HG02763 (cell line): ENCODE measurements at regions not wholly inside any gene's neighbourhood (a gene's known extent, or its start where the extent isn't known, plus 50 kb on each side); places are given as distances from the start of the nearest gene placed in this dataset.

ENCODE experiments used
- ATAC-seq: cut with Tn5 transposase; IDR thresholded peaks from one replicate; pipeline ENCODE4 v1.9.1; 2021; ENCODE audit warnings: mild to moderate bottlenecking, moderate library complexity; ENCODE audit not compliant: unreplicated experiment

DNA sequence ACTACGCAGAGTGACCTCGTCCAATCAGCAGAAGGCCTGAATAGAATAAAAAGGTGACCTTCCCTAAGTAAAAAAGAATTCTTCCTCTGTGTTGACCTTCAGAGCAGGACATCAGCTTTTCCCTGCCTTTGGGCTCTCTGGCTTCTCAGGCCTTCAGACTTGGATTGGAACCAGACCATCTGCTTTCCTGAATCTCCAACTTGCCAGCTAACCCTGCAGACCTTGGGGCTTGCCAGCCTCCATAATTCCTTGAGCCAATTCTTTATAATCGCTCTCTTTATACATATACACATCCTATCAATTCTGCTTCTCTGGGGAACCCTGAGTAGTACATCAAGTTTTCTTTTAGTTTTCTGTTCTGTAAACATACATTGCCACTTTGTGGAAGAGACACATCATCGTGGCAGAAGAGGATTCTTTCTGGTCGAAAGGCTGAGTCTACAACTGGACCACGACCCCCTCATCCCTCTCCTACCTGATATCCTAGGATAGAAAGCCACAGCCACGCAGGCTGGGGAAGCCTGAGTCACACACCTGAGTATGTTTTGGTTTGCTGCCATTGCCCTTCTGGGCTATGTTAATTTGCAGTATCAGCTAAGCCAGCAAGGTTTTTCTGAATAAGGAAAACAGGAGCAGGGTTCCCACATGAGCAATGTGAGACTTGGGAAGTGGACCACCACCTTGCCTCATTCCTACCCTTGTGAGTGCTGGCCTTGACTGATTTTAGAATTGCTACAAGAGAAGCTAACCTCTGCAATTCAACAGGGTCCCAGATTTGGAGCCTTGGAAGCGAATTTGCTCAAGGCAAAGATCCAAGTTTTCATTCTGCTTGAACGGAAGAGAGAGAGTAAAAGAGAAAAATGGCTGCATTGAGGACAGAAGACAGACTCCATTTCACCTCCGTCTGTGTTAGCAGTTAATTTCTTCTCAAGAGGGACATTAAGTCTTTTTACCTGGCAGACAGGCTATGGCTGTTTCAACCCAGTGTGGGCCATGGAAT is 445.2 kb upstream of the FZD8 start:
- ATAC-seq = no peak

DNA sequence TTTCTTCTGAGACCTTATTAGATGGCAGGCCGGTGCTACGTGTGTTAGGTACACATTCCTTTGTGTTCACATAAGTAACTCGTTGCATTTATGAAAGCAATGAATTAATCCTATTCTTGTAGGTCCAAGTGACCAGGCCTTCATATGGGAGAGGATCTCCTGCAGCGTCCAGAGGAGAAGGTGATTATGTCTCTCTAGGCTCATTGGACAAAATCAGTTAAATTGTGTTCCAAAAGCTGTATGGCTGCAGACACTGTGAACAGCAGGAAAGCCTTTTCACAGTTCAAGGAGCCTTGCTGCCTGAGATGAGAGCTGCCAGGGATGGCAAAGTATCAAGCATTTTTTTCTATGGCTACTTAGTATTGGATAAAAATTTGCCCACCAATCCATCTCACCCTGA is 433.1 kb upstream of the FZD8 start:
- ATAC-seq = no peak

DNA sequence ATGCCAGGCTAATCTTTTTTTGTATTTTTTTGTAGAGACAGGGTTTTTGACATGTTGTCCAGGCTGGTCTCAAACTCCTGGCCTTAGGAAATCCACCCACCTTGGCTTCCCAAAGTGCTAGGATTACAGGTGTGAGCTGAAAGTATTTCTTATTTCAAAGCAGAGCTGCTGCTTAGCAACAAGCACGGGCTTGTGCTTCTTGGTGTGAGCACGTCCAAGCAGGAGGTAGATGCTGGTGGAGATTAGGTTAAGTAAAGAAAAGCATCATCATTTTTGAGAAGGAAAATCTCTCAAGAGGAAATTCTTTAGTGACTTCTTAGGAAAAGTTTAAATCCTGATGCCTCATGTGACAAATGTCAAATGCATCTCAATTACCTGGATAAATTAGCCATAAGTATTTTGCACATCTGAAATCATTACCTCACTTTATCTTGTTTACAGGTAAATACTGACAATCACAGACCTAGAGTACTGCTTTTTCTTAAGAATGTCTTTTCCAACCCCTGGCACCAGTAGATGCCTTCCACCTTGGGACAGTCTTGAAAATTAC is 431.8 kb upstream of the FZD8 start:
- no peak for ATAC-seq

DNA sequence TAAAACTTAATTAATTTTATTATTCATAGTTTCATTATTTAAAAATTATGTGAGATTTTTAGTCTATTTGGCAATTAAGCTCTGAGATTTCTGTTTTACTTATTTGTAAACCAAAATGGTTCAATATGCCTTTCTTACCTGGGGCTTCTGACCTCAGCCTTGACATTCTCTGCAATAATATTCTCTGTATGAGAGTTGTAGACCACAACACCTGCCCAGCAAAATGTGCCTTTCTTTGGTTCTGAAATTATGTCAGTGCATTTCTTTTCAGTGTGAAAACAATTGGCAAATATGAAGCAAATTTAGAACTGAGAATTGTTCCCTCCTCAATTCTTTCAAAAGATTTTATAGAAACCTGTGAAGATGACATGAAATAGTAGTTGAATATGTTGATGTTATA is 426.4 kb upstream of the FZD8 start:
- no peak for ATAC-seq

DNA sequence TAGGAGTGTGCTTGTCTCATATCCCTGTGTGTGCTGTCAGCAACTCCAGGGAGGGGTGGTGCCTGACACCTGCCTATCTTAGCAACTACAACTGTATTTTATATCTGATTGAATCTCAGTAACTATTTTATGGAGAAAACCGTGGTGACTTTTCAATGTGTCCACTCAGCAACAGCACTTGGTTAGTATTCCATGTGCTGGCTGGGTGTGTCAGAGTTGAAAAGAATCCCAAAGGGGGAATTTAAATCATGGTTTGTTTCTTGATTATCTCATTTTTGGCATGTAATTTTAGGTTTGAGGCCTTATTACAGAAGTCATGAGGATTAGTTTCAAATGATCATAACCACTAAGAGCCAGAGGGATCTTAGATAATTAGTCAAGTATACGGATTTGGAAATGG is 425.7 kb upstream of the FZD8 start:
- no peak for ATAC-seq

DNA sequence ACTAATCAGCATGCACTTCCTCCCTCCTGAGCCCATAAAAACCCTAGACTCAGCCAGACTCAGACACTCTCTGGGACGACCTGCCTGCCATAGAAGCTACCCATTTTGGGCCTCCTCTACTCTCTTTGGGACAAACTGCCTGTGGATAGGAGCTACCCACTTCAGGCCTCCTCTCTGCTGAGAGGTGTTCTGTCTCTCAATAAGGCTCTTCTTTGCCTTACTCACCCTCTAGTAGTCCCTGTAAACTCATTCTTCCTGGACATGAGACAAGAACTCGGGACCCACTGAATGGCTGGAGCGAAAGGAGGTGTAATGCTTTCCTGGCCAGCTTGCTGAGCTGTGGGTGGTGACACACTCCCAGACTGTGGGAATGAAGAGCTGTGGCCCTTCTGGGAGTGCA is 424.8 kb upstream of the FZD8 start:
- ATAC-seq = no peak

DNA sequence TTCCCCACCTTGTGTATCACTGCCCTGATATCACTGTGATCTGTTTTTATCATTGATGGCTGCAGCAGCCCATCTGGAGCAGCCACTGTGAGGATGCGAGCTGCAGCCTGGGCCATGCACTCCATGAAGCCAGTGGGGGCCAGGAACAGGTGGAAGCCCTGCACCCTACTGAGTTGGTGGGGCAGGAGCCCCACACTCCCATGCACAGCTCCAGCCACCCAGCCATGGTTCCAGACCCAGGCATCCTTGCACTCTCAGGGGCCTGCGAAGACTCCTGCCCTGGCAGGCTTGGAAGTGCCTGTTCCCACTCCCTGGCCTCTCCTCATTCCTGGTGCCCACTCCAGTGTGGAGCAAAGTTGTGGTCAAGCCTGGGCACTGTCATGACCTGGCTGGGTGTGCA is 424.0 kb upstream of the FZD8 start:
- ATAC-seq = no peak

DNA sequence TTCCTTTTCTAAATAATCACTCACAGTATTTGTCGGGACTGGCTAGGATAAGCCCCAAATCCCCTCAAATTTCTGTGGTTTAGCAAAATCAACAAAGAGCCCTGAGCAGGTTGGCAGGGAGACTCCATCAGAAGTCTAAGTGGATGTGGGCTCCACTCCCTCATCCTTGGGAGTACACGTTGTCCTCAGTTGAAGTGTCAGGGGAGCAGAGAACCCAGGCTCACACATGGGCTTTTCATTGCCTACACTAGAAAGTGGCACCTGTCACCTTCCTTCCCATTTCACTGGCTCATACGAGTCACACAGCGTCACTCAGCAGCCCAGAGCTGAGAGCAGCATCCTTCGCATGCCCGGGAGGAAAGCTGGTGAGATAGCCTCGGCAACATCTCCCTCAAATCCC is 421.3 kb upstream of the FZD8 start:
- no peak for ATAC-seq

DNA sequence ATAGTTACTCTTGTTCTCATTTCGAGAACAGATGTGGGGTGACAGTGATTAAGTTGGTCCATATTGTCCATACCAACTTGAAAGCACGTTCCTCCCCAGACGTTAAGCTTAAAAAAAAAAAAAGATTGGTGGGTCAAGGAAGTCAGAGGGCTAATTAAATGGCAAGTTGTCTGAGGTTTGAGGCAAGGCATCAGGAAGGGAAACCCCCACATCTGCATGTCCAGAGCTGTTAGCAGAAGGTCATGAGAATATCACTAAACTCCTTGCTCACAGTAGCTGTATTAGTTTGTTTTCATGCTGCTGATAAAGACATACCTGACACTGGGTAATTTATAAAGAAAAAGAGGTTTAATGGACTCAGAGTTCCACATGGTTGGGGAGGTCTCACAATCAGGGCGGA is 415.6 kb upstream of the FZD8 start:
- no peak for ATAC-seq

DNA sequence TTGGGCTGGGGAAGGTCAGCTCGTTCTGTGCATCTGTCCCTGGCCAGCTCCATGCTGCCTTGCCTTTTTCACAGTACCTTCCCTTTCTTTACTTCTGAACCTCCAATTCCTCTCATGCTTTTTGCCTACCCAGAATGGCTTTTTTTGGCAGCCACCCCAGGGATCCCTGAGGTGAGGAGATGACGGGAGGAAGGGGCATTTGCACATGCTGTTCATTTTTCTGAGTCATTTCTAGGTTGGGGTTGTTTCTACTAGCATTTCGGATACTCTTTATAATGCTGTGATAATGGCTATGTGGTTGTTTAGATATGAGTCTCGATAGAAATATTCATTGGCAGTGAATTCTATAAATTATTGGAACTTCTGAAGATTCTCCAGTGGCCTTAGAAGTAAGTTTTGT is 415.1 kb upstream of the FZD8 start:
- ATAC-seq = no peak

DNA sequence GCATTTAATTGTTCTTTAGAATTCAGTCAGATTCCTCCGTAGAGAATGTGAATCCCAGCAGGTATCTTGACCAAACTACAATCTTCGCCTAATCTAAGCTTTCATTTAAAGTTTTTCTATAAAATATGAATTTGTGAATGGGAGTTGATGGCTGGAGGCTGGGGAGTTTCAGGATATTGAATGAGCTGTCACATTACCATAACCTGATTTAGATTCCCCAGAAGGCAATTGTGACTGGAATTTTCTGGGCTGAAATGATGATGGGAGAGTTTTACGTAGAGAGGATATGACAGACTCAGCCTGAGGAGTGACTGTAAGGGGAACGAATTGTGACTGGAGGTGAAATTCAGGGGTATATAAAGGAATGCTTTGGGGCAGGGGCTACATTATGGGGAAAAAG is 411.7 kb upstream of the FZD8 start:
- ATAC-seq = no peak

DNA sequence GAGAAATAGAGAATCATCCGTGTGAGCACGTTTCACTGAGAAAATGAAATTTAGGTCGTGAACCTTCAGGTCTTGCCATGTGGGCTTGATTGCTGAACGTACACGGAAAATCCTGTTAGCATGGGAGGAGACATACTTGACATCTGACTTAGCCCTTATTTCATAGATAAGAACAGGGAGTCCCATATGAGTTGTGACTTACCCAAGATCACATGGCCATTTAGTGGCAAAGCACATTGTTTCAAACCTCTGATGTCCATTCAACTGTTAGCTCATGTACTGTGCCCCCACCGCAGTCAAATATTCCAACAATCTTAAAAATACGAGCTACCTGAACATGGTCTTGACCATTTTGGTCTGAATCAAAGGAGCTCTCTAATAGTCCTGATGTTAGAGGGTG is 411.2 kb upstream of the FZD8 start:
- no peak for ATAC-seq

DNA sequence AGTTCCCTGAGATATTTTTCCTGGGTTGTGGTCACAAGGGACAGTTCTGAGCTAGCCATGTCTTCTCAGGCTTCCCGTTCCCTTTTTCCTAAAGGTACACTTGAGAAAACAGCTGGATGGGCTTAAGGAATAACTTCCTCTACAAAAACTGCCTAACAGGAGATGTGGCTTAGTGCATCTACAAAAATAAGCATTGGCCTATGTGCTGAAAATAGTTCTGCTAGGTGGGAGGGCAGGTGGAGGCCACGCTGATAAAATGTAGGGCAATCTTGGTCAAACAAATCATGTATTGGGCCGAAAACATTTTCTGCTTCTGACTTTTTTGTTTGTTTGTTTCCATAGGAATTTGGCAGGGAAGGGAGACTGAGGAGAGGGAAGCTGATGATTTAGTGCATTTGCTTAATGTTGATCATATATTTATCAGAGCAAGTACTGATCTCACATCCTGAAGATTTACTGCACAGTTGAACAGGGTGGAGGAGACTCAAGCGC is 409.4 kb upstream of the FZD8 start:
- ATAC-seq = no peak

DNA sequence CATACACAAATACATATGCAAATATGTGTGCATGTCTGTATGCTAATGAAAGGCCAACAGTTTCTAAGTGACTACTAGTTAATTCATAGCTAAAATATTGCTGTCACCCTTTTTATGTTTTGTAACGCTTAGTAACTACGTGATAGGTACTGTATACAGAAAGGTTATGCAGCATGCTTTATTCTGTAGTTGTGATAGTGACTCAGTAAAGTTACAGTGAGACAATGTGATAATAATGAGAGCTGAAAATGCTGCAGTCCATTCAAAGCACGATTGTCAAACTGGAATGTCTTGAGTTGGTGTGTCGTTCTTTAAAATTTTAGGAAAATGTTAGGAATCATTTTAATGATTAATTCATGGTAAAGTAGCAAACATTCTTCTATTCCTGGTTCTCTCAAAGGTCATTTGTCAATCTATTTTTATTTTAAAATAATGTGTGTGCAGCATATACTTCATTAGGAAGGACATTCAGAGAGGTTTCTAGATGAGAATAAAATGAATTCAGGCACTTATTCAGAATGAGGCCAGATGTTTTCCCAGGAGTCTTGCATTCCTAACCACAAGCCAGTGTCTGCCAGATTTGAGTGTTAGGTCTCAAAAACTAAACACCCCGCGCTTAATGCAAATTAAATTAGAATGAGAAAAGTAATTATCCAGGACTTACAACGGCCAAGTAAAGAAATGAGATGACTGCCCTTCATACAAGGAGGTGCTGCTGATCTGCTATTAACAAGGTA is 408.8 kb upstream of the FZD8 start:
- ATAC-seq = no peak

DNA sequence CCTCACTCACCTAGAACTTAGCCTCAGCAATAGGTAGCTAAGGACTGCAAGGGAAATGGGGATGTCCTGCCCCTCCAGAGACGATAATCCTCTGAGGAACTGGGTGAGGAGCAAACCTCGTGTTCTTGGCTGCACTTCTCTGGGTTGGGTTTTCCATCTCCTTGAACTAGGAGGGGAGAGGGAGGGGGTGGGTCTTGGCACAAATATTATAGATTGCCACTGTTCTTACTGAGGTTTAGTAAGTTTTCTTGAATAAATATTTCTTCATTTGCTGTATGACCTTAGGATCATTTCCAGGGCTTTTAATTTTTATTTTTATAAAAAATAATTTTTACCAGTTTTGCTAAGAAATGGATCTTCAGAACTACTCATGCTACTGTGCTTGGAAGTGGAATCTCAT is 406.7 kb upstream of the FZD8 start:
- ATAC-seq = no peak

DNA sequence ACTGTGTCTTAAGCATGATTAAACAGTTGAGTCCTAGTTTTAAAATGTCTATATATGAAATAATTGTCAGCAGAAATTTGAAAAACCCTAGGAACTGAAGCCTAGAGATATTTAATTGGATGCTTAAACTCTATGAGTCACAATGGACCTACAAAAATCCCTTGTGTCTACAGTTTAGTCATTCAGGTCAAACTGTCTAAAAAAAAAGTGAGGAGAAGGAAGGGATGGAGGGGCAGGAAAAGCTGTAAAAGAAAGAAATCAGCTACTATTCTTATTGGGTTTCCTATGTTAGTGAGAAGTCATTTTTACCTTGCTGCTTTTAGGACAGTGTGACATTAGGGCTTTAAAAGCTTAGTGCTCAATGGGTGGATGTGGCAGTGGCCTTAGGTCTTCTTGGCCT is 406.1 kb upstream of the FZD8 start:
- no peak for ATAC-seq

DNA sequence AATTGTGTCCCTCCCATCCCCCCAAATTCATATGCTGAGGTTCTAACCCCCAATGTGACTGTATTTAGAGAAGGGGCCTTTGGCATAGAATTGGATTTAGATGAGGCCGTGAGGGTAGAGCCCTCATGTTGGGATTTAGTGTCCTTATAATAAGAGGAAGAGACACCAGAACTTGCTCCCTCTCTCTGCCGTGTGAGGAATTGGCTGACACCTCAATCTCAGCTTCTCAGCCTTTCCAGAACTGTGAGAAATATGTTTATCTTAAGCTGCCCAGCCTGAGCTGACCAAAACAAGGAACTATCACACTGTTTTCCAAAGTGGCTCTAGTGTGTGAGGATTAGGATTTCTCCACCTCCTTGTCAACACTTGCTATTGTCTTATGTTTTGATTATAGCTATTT is 400.0 kb upstream of the FZD8 start:
- no peak for ATAC-seq

DNA sequence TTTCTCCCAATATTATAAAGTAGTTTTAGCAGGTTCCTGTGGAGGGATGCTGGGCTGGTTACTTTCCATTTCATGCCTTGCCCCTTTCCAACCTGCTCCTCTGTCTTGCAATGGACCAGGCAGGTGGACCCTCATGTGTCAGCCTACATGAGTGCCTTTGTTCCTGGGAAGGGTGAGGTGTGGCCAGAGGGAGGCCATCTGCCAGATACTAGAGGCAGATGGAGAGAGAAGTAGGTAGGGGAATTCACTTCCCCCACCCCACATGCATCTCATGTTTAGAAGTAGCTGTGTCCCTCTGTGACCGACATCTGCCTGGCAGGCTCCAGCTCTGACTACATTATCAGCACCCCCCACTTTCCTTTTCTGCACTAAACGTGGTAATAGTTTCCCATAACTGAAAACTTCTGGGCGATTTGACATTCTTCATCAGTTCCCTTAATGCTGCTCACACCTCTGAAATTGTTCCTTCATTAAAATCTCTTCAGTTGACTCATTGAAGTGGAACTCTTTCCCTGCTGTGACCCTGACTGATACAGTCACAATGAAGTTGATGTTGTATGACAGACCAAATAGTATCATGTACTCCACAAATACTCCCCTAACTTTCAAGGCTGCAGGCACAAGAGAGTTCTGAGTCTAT is 396.3 kb upstream of the FZD8 start:
- ATAC-seq = no peak

DNA sequence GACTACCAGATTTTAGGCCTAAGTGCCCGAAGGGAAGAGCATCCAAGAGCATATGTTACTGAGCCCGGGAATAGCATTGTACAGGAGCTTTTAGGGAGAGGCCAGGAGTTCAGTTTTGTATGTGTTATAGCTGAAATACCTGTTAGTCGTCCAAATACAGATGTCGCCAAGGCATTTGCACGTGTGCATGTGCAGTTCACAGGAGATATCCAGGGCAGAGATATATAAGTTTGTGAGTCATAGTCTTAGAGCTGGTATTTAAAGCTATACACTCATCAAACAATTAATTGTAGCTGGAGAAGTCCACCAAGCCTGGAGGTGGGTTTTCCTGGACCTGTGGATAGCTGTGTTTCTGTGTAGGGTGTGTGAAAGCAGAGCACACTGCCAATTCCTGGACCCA is 394.0 kb upstream of the FZD8 start:
- ATAC-seq = no peak

DNA sequence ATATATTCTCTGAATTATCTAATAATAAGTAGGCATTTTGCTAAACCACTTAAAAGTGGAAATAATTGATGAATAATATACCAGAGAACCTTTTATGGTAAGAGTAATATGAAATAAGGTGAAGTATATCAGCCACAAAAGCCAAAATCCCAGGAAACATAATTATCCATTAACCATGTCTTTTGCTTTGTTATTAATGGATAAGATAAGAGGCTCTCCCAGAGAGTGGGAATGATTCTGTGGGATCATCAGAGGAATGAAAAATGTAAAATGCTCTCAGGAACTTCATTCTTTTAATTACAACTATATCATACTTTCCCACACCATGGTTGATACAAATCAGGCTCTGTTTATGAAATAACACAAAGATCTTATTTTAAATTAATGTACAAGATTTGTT is 391.7 kb upstream of the FZD8 start:
- ATAC-seq = no peak

DNA sequence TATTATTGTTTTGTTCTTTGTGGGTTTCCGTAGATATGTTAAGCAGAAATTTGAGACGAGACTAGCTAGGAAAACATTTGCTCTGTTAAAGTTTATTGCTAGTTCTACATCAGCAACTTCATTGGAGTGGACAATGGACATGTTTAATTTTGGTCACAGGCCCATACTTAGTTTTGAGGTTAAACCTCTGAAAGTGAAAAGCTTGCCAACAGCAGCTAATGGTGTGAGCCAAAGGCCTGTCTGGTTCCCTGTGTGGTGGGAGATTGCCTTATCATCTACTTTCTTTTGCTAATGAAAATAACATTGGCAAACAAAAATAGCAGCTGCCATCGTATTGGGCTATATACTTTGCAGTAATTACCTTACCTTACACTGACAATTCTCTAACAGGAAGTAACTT is 388.4 kb upstream of the FZD8 start:
- ATAC-seq = no peak
